Thyroid gland (tissue), 4 donors: ENCODE measurements at regions not wholly inside any gene's neighbourhood (a gene's known extent, or its start where the extent isn't known, plus 50 kb on each side); places are given as distances from the start of the nearest gene placed in this dataset.

Experiments
- CTCF ChIP-seq, 6 experiments: fragments of 200-600 bp in 3 of 6; fragments of 450-650 bp in 3 of 6; sonication (generic) in 3 of 6; IDR thresholded peaks; one replicate each; pipeline ENCODE4 v1.5.1; 2016 to 2019; ENCODE audit warnings: antibody characterized with exemption in 6 of 6, mild to moderate bottlenecking in 2 of 6, inconsistent platforms in 1 of 6, moderate library complexity in 1 of 6
- POLR2A ChIP-seq, 2 donors: fragments of 450-650 bp; IDR thresholded peaks; one replicate each; pipeline ENCODE4 v1.6.1; 2017; ENCODE audit warnings: antibody characterized with exemption in 2 of 2, mild to moderate bottlenecking in 2 of 2, moderate library complexity in 1 of 2

- no peak for TF ChIP-seq CTCF (IDR thresholded peaks at IDR 0.05)
- no peak for TF ChIP-seq POLR2A (IDR thresholded peaks at IDR 0.05)
Measured at GRCh38 chr9:20184541-20184940, 395.7 kb upstream of the SLC24A2 start.
